ENCODE measurements at regions not wholly inside any gene's neighbourhood (a gene's known extent, or its start where the extent isn't known, plus 50 kb on each side); places are given as distances from the start of the nearest gene placed in this dataset.

GRCh38 chr4:125808570-125808969, 493.8 kb downstream of the FAT4 start:
- no peak for DNase-seq (ENCODE audit: low spot score)

GRCh38 chr4:125811892-125812291, 497.1 kb downstream of the FAT4 start:
- DNase-seq (ENCODE audit: low spot score) = no peak

- DNase-seq (ENCODE audit: low spot score) = no peak
These were observed 512.3 kb downstream of the FAT4 start for GRCh38 chr4:125826801-125827695.

GRCh38 chr4:125827696-125828052, 512.9 kb downstream of the FAT4 start:
- no peak for DNase-seq (ENCODE audit: low spot score)

- DNase-seq (ENCODE audit: low spot score) = no peak
These were observed 513.6 kb downstream of the FAT4 start for GRCh38 chr4:125828346-125828745.

GRCh38 chr4:125832161-125832560, 517.4 kb downstream of the FAT4 start:
- DNase-seq (ENCODE audit: low spot score) = no peak

- no peak for DNase-seq (ENCODE audit: low spot score)
These were observed 521.9 kb downstream of the FAT4 start for GRCh38 chr4:125836597-125837195.

- no peak for DNase-seq (ENCODE audit: low spot score)
These were observed 522.9 kb downstream of the FAT4 start for GRCh38 chr4:125837493-125838201.

GRCh38 chr4:125838202-125838601, 523.4 kb downstream of the FAT4 start:
- DNase-seq (ENCODE audit: low spot score) = no peak

GRCh38 chr4:125838924-125839323, 524.2 kb downstream of the FAT4 start:
- DNase-seq (ENCODE audit: low spot score) = no peak

GRCh38 chr4:125843947-125844346, 529.2 kb downstream of the FAT4 start:
- DNase-seq (ENCODE audit: low spot score) = no peak

GRCh38 chr4:125847518-125847917, 532.8 kb downstream of the FAT4 start:
- DNase-seq (ENCODE audit: low spot score) = no peak

GRCh38 chr4:125849869-125850268, 535.1 kb downstream of the FAT4 start:
- no peak for DNase-seq (ENCODE audit: low spot score)

- DNase-seq (ENCODE audit: low spot score) = no peak
These were observed 577.0 kb downstream of the FAT4 start for GRCh38 chr4:125891597-125892258.

GRCh38 chr4:125904802-125905201, 590.0 kb downstream of the FAT4 start:
- DNase-seq (ENCODE audit: low spot score) = no peak

- no peak for DNase-seq (ENCODE audit: low spot score)
These were observed 596.3 kb downstream of the FAT4 start for GRCh38 chr4:125911058-125911457.

GRCh38 chr4:125911481-125911880, 596.7 kb downstream of the FAT4 start:
- DNase-seq (ENCODE audit: low spot score) = no peak

GRCh38 chr4:125917559-125917958, 602.8 kb downstream of the FAT4 start:
- DNase-seq (ENCODE audit: low spot score) = no peak

- no peak for DNase-seq (ENCODE audit: low spot score)
These were observed 613.9 kb downstream of the FAT4 start for GRCh38 chr4:125928652-125929051.

GRCh38 chr4:125938541-125938940, 623.8 kb downstream of the FAT4 start:
- no peak for DNase-seq (ENCODE audit: low spot score)

- DNase-seq (ENCODE audit: low spot score) = no peak
These were observed 625.7 kb downstream of the FAT4 start for GRCh38 chr4:125940426-125940825.

- DNase-seq (ENCODE audit: low spot score) = no peak
These were observed 630.2 kb downstream of the FAT4 start for GRCh38 chr4:125944966-125945365.

Measured in cerebellar cortex (tissue), 1 donor.